H1 (cell line): ENCODE measurements at regions not wholly inside any gene's neighbourhood (a gene's known extent, or its start where the extent isn't known, plus 50 kb on each side); places are given as distances from the start of the nearest gene placed in this dataset.

Experiments used
- CTCF ChIP-seq, 3 experiments: IDR thresholded peaks; 1 replicate in 2 of 3; 2 replicates in 1 of 3; pipeline versions ENCODE4 v1.5.1 to v1.6.1; 2011; ENCODE audit warnings: low read length in 3 of 3, mild to moderate bottlenecking in 3 of 3, inconsistent platforms in 2 of 3, low read depth in 1 of 3, moderate library complexity in 1 of 3; ENCODE audit not compliant: insufficient read depth in 1 of 3; ENCODE audit errors: control extremely low read depth in 1 of 3
- POLR2A ChIP-seq, 2 experiments: IDR thresholded peaks; 1 replicate in 1 of 2; 2 replicates in 1 of 2; pipeline ENCODE4 v1.6.1; 2011; ENCODE audit warnings: low read depth in 2 of 2, low read length in 2 of 2, mild to moderate bottlenecking in 2 of 2; ENCODE audit errors: control extremely low read depth in 1 of 2

- TF ChIP-seq CTCF (IDR thresholded peaks at IDR 0.05; ENCODE audit: control extremely low read depth in 1 of 3, insufficient read depth in 1 of 3, low read depth in 1 of 3, low read length in 3 of 3) (no peak), POLR2A (IDR thresholded peaks at IDR 0.05; ENCODE audit: control extremely low read depth in 1 of 2, low read depth in 2 of 2, low read length in 2 of 2) (no peak)
These were observed 85.2 kb upstream of the ANKEF1 start for GRCh38 chr20:9949563-9949962.
